DND-41 (cell line): ENCODE measurements at regions not wholly inside any gene's neighbourhood (a gene's known extent, or its start where the extent isn't known, plus 50 kb on each side); places are given as distances from the start of the nearest gene placed in this dataset.

ENCODE experiments used
- EZH2 ChIP-seq: IDR thresholded peaks from 3 replicates; pipeline ENCODE4 v1.6.1; 2012; ENCODE audit warnings: borderline replicate concordance, low read depth, mild to moderate bottlenecking, moderate library complexity, low read length, inconsistent platforms; ENCODE audit not compliant: severe bottlenecking
- TF ChIP-seq, protein P1 (sequence below): IDR thresholded peaks from 2 replicates; pipeline ENCODE4 v1.5.1; 2012; ENCODE audit warnings: borderline replicate concordance, low read length, moderate library complexity, mild to moderate bottlenecking; ENCODE audit not compliant: poor library complexity, severe bottlenecking; ENCODE audit errors: extremely low read depth

DNA sequence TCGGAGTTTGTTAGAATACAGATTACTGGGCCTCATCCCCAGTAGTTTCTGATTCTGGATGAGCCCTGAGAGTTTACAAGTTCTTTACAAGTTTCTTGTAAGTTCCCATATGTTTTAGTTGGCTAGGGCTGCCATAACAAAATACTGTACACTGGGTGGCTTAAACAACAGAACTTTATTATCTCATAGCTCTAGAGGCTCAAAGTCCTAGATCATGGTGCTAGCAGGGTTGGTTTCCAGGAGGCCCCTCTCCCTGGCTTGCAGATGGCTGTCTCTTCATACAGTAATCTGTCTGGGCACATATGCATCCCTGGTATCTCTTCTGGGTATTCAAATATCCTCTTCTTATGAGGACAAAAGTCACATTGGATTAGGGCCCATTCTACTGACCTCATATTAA lies 167.2 kb downstream of the KLF5 start:
- TF ChIP-seq, protein P1, sequence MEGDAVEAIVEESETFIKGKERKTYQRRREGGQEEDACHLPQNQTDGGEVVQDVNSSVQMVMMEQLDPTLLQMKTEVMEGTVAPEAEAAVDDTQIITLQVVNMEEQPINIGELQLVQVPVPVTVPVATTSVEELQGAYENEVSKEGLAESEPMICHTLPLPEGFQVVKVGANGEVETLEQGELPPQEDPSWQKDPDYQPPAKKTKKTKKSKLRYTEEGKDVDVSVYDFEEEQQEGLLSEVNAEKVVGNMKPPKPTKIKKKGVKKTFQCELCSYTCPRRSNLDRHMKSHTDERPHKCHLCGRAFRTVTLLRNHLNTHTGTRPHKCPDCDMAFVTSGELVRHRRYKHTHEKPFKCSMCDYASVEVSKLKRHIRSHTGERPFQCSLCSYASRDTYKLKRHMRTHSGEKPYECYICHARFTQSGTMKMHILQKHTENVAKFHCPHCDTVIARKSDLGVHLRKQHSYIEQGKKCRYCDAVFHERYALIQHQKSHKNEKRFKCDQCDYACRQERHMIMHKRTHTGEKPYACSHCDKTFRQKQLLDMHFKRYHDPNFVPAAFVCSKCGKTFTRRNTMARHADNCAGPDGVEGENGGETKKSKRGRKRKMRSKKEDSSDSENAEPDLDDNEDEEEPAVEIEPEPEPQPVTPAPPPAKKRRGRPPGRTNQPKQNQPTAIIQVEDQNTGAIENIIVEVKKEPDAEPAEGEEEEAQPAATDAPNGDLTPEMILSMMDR, result no peak
- no peak for TF ChIP-seq EZH2
